Keratinocyte (primary cell): ENCODE measurements at regions not wholly inside any gene's neighbourhood (a gene's known extent, or its start where the extent isn't known, plus 50 kb on each side); places are given as distances from the start of the nearest gene placed in this dataset.

Experiments
- EZH2 ChIP-seq: IDR thresholded peaks from one replicate; pipeline ENCODE4 v1.6.1; 2012; ENCODE audit warnings: inconsistent platforms, mild to moderate bottlenecking, low read length, moderate library complexity
- TF ChIP-seq, protein P1 (sequence below), 3 experiments: IDR thresholded peaks in 1 of 3; conservative IDR thresholded peaks in 1 of 3; optimal IDR thresholded peaks in 1 of 3; 2 replicates in 2 of 3; 3 replicates in 1 of 3; pipeline versions ENCODE3 to v1.5.1; 2011; ENCODE audit warnings: low read length in 3 of 3, mild to moderate bottlenecking in 3 of 3, moderate library complexity in 2 of 3, control low read depth in 1 of 3, inconsistent platforms in 1 of 3; ENCODE audit not compliant: insufficient read depth in 2 of 3; ENCODE audit errors: extremely low read depth in 1 of 3

DNA sequence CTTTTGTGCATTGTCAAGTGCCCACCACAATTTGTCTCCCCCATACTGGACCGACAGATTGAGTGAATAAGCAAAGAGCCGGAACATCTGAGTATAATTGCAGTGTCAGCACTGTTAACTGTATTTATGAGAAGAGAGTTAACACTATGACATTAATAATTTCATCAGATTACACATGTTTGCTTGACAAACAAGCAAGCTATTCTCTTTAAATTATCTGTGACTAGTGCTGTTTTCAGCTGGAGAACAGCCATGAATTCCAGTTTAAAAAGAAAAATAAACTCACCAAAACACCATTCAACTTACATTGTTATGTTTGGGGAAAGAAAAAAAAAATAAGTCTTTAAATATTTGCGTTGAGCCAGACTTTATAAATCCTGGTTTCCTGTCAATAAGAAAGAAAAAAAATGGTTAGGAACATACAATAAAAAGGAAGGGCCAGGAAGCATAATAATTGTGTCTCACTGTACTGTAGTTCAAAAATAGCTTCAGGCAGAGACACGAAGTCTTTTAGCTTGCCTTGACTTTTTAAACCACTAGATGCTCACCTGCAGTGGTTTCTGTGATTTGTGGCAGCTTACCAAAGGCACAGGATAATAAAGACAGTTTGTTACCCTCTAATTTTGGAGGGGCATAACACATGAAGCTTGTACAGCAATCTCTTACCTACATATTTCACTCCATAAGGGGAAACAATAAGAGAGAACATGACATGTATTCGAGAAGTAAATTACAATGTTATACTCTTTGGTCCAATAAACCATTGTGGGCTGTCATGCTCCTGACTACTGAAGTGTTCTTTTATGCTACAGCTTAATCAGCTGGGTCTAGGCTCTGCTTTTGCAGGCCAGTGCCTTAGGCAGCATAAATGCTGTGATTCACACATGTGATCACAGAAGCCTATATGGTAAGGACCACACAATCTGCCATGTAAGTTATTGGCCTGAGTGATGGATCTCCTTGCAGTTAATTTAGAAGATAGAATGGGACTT is 302.0 kb upstream of the ADGRL2 start:
- TF ChIP-seq, protein P1, sequence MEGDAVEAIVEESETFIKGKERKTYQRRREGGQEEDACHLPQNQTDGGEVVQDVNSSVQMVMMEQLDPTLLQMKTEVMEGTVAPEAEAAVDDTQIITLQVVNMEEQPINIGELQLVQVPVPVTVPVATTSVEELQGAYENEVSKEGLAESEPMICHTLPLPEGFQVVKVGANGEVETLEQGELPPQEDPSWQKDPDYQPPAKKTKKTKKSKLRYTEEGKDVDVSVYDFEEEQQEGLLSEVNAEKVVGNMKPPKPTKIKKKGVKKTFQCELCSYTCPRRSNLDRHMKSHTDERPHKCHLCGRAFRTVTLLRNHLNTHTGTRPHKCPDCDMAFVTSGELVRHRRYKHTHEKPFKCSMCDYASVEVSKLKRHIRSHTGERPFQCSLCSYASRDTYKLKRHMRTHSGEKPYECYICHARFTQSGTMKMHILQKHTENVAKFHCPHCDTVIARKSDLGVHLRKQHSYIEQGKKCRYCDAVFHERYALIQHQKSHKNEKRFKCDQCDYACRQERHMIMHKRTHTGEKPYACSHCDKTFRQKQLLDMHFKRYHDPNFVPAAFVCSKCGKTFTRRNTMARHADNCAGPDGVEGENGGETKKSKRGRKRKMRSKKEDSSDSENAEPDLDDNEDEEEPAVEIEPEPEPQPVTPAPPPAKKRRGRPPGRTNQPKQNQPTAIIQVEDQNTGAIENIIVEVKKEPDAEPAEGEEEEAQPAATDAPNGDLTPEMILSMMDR (optimal IDR thresholded peaks at IDR 0.05 in 1 of 3, IDR thresholded peaks at IDR 0.05 in 1 of 3, conservative IDR thresholded peaks at IDR 0.05 in 1 of 3; ENCODE audit: extremely low read depth in 1 of 3, insufficient read depth in 2 of 3, low read length in 3 of 3) = no peak
- TF ChIP-seq EZH2 = no peak
